Heart left ventricle (tissue), 16 donors: ENCODE measurements at regions not wholly inside any gene's neighbourhood (a gene's known extent, or its start where the extent isn't known, plus 50 kb on each side); places are given as distances from the start of the nearest gene placed in this dataset.

Experiments used
- ATAC-seq, 4 donors: fragments of 200-7000 bp; cut with Tn5 transposase; one replicate each; pipeline ENCODE4 v1.9.1; 2020 to 2022; ENCODE audit warnings: moderate library complexity in 4 of 4, mild to moderate bottlenecking in 3 of 4, moderate number of reproducible peaks in 1 of 4
- DNase-seq, 5 donors: peaks; one replicate each; pipeline ENCODE4 v3.0.0-alpha.2; 2020
- H3K27ac ChIP-seq, 12 donors: fragments of 200-600 bp; sonication (generic) in 4 of 12; one replicate each; pipeline versions ENCODE4 v1.5.0 to v1.8.0; 2016 to 2022; ENCODE audit warnings: mild to moderate bottlenecking in 2 of 12
- H3K27me3 ChIP-seq, 9 donors: fragments of 200-600 bp; sonication (generic) in 2 of 9; one replicate each; pipeline versions ENCODE4 v1.5.1 to v1.8.0; 2016 to 2022; ENCODE audit warnings: mild to moderate bottlenecking in 3 of 9
- H3K36me3 ChIP-seq, 9 donors: fragments of 200-600 bp; sonication (generic) in 2 of 9; one replicate each; pipeline versions ENCODE4 v1.5.0 to v1.8.0; 2018 to 2022; ENCODE audit warnings: mild to moderate bottlenecking in 2 of 9
- H3K4me1 ChIP-seq, 12 donors: fragments of 200-600 bp; sonication (generic) in 4 of 12; one replicate each; pipeline versions ENCODE4 v1.5.0 to v1.8.0; 2016 to 2022; ENCODE audit warnings: mild to moderate bottlenecking in 3 of 12
- H3K4me3 ChIP-seq, 12 donors: fragments of 200-600 bp; sonication (generic) in 4 of 12; one replicate each; pipeline versions ENCODE4 v1.5.0 to v1.8.0; 2017 to 2022; ENCODE audit warnings: mild to moderate bottlenecking in 9 of 12, moderate library complexity in 4 of 12
- H3K9me3 ChIP-seq, 12 donors: fragments of 200-600 bp; sonication (generic) in 4 of 12; one replicate each; pipeline versions ENCODE4 v1.5.0 to v1.8.0; 2016 to 2022; ENCODE audit warnings: mild to moderate bottlenecking in 1 of 12
- POLR2A ChIP-seq, 2 donors: fragments of 450-650 bp; IDR thresholded peaks; one replicate each; pipeline ENCODE4 v1.6.1; 2017; ENCODE audit warnings: antibody characterized with exemption in 2 of 2, mild to moderate bottlenecking in 2 of 2, moderate library complexity in 2 of 2
- WGBS, 4 donors: extraction: QIAGEN DNeasy Blood & Tissue Kit in 2 of 4; methylation state at CpG; one replicate each; pipeline versions ENCODE4 v1.1.5 to v1.1.7; 2013 to 2018; 5-methylcytosine and 5-hydroxymethylcytosine counted together
- intact Hi-C, 10 donors: fragments of 100-400 bp; cut with DNase I; formaldehyde crosslinking; loops; one replicate each; pipeline versions ENCODE4 v1.11.1 to v1.14.2; 2022
- TF ChIP-seq, protein P1 (sequence below), 12 donors: fragments of 200-600 bp; sonication (generic) in 4 of 12; IDR thresholded peaks; one replicate each; pipeline versions ENCODE4 v1.5.0 to v1.8.0; 2018 to 2022; ENCODE audit warnings: antibody characterized with exemption in 12 of 12, mild to moderate bottlenecking in 5 of 12
- donor health status: ischemic (EF 13 %, LVEDD 7.1; RV severe dilation, severe dysfunction).
- donor health status: healthy with polysubstance abuse.
- donor health status: DM: no; HTN: yes; CAD: no.
- donor health status: DM: no; HTN: no; CAD: no.
- donor health status: ischemic (EF 25% LVEDD 6.9; RV normal size, moderate dysfunction).
- donor health status: ischemic (EF 25% LVEDD 5.7; RV mildly dilated, moderate dysfunction).
- donor health status: healthy.
- donor health status: DM: yes; HTN: yes; CAD: no.
- donor health status: ischemic (EF 35%, LVEDD 5.7; RV mildly dilated, moderate dysfunction).
- donor health status: nonischemic (EF 11% LVEDD 7.7; RV severe dilation, severe dysfunction).
- donor health status: DM: yes; HTN: yes; CAD: no.
- donor health status: PGD.
- donor health status: ischemic (EF 29% LVEDD 5.4; RV normal size, mild dysfunction).
- donor health status: nonischemic (EF 23%, LVEDD 6.1; RV moderate dilation, normal function).

DNA sequence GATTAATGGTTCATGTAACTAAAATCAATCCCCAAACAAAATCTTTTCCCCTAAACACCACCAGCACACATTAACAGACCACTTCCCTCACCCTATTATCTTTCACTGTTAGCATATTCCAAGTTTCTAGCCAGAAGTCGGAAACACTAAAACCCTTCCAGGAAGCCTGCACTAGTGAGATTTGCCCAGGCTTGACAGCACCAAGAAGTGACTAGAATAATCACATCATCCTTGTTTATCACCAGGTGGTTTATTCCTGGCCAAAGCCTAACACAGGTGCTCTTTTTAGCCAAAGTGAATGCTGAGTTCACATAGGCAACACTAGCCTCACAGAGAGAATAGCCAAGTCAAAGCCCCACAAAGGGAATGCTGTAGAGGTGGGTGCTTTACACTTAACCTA, 221.2 kb upstream of the HNRNPA3 start:
- no peak for ATAC-seq
- no peaks in the 10 kb centered on the region for H3K4me1 ChIP-seq
- H3K27ac ChIP-seq: no peak overlapping the region
- 51 to 79% (median 63%) methylated on average over 1 of the region's 1 CpG for WGBS, 4 donors
- TF ChIP-seq, protein P1, sequence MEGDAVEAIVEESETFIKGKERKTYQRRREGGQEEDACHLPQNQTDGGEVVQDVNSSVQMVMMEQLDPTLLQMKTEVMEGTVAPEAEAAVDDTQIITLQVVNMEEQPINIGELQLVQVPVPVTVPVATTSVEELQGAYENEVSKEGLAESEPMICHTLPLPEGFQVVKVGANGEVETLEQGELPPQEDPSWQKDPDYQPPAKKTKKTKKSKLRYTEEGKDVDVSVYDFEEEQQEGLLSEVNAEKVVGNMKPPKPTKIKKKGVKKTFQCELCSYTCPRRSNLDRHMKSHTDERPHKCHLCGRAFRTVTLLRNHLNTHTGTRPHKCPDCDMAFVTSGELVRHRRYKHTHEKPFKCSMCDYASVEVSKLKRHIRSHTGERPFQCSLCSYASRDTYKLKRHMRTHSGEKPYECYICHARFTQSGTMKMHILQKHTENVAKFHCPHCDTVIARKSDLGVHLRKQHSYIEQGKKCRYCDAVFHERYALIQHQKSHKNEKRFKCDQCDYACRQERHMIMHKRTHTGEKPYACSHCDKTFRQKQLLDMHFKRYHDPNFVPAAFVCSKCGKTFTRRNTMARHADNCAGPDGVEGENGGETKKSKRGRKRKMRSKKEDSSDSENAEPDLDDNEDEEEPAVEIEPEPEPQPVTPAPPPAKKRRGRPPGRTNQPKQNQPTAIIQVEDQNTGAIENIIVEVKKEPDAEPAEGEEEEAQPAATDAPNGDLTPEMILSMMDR (IDR thresholded peaks at IDR 0.05): no peak
- no peak for TF ChIP-seq POLR2A (IDR thresholded peaks at IDR 0.05)
- no peaks in the 10 kb centered on the region for H3K9me3 ChIP-seq
- H3K4me3 ChIP-seq: no peak overlapping the region
- peaks cover 0 to 6% (median 0%) of the 10 kb centered on the region in 9 donors for H3K27me3 ChIP-seq
- no peaks in the 10 kb centered on the region for H3K36me3 ChIP-seq
- DNase-seq: no peak
- intact Hi-C loops: no loop called here

DNA sequence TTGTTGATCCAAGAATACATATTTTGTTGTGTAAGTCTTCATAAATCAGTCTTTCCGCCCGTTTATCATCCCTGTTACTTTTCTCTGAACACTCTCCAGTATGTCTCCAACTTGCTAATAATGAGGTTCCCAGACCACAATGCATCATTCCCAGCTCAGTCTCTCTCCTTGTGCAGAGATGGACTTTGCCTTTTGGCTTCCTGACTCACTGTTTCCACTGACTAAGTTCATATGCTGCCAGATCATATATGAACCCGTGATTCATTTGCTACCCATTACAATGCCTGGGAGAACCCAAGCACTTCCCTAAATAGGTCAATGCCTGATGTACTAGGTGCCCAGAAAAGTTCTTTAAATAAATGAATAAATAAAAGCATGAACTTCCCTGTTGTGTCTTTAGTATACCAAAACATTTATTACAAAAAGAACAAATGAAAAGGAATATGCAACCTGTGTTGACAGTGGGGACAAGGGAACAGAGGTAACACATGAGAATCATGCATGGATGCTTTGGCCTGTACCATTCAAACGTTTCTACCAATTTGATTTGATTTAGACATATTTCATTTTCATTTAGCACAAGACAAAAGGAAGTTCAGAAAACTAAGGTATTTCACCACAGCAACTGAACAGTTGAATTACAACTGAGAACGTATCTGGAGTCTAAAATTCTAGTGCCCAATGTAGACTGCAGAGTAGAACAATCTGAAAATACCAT, 215.4 kb upstream of the HNRNPA3 start:
- Histone ChIP-seq H3K36me3 (no peaks in the 10 kb centered on the region), H3K4me1 (peaks cover 0 to 14% (median 0%) of the 10 kb centered on the region in 12 donors), H3K9me3 (no peaks in the 10 kb centered on the region), H3K27ac (no peak overlapping the region), H3K27me3 (no peaks in the 10 kb centered on the region), H3K4me3 (no peak overlapping the region)
- TF ChIP-seq POLR2A (IDR thresholded peaks at IDR 0.05): no peak
- TF ChIP-seq, protein P1 (IDR thresholded peaks at IDR 0.05): no peak
- intact Hi-C loops: no loop called here
- WGBS, 4 donors: 63 to 70% (median 67%) methylated on average over 5 of the region's 5 CpGs
- no peak for ATAC-seq
- no peak for DNase-seq

DNA sequence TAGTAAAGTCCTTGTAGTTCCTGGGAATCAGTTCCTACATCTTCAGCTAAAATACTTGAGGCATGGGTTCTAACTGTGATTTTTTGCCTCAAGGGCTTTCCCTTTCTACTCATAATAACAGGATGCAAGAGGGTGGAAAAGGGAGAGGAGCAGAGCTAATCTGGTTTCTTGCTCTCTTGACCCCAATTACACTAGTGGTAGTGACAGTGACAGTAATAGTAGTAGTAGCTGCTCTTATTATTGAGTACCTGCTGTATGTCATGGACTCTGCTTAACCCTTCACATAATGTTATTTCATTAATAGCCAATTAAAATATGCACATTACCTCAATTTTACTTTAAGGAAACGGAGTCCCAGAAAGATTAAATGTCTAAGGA, 214.8 kb upstream of the HNRNPA3 start:
- intact Hi-C loops: no loop called here

DNA sequence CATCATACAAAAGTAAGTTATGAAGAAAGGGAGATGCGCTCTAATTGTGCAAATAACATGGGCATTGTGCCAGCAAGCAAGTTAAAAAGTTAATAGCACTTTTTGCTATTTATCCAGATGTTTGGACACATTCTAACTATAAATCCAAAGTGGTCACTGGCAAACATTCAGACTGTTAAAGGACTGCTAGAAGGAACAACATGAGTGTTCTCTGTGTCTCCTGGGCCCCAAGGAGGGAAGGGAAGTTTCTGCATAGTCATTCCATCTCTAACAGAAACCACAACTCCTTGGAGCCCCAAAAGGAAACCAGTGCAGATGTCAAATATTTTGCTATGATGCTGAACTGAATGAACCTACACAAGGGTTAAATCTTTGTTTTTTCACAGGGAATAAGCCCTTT, 213.3 kb upstream of the HNRNPA3 start:
- Histone ChIP-seq H3K4me1 (peaks cover 0 to 14% (median 0%) of the 10 kb centered on the region in 12 donors), H3K4me3 (no peak overlapping the region), H3K36me3 (no peaks in the 10 kb centered on the region), H3K27ac (no peak overlapping the region), H3K9me3 (no peaks in the 10 kb centered on the region), H3K27me3 (no peaks in the 10 kb centered on the region)
- intact Hi-C loops: no loop called here
- TF ChIP-seq POLR2A (IDR thresholded peaks at IDR 0.05): no peak
- TF ChIP-seq, protein P1 (IDR thresholded peaks at IDR 0.05): no peak
- 77 to 78% (median 78%) methylated on average over 1 of the region's 1 CpG for WGBS, 4 donors
- DNase-seq (no peak), ATAC-seq (no peak)

More for the DNA sequence above, 214.8 kb upstream of the HNRNPA3 start:
- no peak for DNase-seq
- Histone ChIP-seq H3K9me3 (no peaks in the 10 kb centered on the region), H3K36me3 (no peaks in the 10 kb centered on the region), H3K27ac (no peak overlapping the region), H3K4me1 (peaks cover 0 to 14% (median 0%) of the 10 kb centered on the region in 12 donors), H3K27me3 (no peaks in the 10 kb centered on the region), H3K4me3 (no peak overlapping the region)
- no peak for ATAC-seq
- TF ChIP-seq, protein P1 (IDR thresholded peaks at IDR 0.05): no peak
- TF ChIP-seq POLR2A (IDR thresholded peaks at IDR 0.05): no peak
- 80 to 90% (median 85%) methylated on average over 1 of the region's 1 CpG for WGBS, 4 donors
